ENCODE measurements at regions not wholly inside any gene's neighbourhood (a gene's known extent, or its start where the extent isn't known, plus 50 kb on each side); places are given as distances from the start of the nearest gene placed in this dataset.

GRCh38 chr6:169965657-169966311 lies 214.4 kb downstream of the ERMARD start:
- no peak for TF ChIP-seq POLR2A (IDR thresholded peaks at IDR 0.05)
- TF ChIP-seq EP300 (IDR thresholded peaks at IDR 0.05), result no peak
- TF ChIP-seq, protein P1, sequence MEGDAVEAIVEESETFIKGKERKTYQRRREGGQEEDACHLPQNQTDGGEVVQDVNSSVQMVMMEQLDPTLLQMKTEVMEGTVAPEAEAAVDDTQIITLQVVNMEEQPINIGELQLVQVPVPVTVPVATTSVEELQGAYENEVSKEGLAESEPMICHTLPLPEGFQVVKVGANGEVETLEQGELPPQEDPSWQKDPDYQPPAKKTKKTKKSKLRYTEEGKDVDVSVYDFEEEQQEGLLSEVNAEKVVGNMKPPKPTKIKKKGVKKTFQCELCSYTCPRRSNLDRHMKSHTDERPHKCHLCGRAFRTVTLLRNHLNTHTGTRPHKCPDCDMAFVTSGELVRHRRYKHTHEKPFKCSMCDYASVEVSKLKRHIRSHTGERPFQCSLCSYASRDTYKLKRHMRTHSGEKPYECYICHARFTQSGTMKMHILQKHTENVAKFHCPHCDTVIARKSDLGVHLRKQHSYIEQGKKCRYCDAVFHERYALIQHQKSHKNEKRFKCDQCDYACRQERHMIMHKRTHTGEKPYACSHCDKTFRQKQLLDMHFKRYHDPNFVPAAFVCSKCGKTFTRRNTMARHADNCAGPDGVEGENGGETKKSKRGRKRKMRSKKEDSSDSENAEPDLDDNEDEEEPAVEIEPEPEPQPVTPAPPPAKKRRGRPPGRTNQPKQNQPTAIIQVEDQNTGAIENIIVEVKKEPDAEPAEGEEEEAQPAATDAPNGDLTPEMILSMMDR (IDR thresholded peaks at IDR 0.05), result no peak
- no peak for TF ChIP-seq POLR2AphosphoS5 (IDR thresholded peaks at IDR 0.05)
- Histone ChIP-seq H3K36me3 (no peaks in the 10 kb centered on the region), H3K9me3 (no peaks in the 10 kb centered on the region), H3K4me3 (no peak overlapping the region), H3K4me1 (peaks cover 0 to 20% (median 0%) of the 10 kb centered on the region in 3 donors), H3K27me3 (peaks cover 13% of the 10 kb centered on the region), H3K27ac (no peak overlapping the region)
- no peak for ATAC-seq
- WGBS, 2 donors (ENCODE audit: low coverage in 1 of 2), result 80 to 88% methylated on average over 4 to 8 of the region's 25 CpGs

DNA sequence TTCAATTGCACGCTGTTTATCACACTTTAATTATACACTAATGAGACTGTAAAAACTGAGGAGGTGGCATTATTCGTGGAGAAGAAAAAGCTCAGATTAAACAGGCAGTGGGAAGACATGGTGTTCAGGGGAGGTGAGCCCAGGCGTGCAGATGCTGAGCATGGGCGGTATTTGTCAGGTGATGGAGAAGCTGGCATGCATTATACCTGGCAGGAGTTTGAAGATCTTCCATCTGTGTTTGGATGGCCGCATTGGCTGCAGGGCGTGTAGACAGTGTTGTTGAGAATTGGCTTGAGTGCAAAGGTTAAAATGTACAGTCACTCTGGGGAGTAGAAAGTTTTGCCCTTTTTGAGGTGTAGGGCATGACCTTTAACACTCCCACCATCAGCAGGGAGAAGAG lies 213.8 kb downstream of the ERMARD start:
- no peaks in the 10 kb centered on the region for H3K36me3 ChIP-seq
- no peak for ATAC-seq
- H3K9me3 ChIP-seq, result no peaks in the 10 kb centered on the region
- no peak overlapping the region for H3K27ac ChIP-seq
- 64 to 76% methylated on average over 5 to 6 of the region's 6 CpGs for WGBS, 2 donors (ENCODE audit: low coverage in 1 of 2)
- H3K27me3 ChIP-seq, result peaks cover 13% of the 10 kb centered on the region
- no peak overlapping the region for H3K4me3 ChIP-seq
- no peak for TF ChIP-seq POLR2AphosphoS5 (IDR thresholded peaks at IDR 0.05)
- TF ChIP-seq POLR2A (IDR thresholded peaks at IDR 0.05), result no peak
- no peak for TF ChIP-seq EP300 (IDR thresholded peaks at IDR 0.05)
- TF ChIP-seq, protein P1 (IDR thresholded peaks at IDR 0.05), result no peak
- peaks cover 0 to 21% (median 0%) of the 10 kb centered on the region in 3 donors for H3K4me1 ChIP-seq

DNA sequence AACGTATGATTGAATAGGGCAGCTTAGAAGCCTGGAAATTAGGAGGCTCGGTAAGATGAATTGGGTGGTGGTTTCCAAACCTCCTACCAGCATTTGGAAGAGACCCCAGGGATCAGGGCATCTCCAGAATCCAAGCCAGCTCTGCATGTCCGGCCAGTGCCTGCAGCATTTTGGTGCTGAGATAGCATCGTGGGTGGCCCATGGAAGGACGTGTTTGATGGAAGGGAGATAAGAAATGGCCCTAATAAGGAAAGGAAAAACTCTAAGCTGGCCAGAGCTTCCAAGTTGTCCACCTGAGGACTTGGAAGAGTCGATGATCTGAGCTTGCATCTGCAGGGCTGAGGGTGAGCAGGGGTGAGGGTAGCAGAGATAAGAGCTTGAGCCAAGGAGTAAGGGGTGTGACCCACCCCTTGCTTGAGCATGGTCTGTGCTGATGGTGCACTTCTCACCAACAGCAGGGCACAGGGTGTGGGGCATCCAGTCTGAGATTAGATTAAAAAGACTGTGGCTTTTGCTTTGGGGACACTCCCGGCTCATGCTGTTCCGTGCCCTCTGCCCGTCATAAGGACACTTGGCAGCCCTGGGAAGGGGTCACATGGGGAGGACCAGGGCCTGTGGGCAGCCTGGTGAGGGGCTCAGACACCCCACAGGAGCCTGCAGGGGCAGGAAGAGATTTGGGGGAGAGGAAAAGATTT lies 213.2 kb downstream of the ERMARD start:
- H3K9me3 ChIP-seq, result no peaks in the 10 kb centered on the region
- H3K27ac ChIP-seq, result no peak overlapping the region
- ATAC-seq, result no peak
- no peaks in the 10 kb centered on the region for H3K36me3 ChIP-seq
- 44 to 79% methylated on average over 2 to 4 of the region's 9 CpGs for WGBS, 2 donors (ENCODE audit: low coverage in 1 of 2)
- H3K27me3 ChIP-seq, result peaks cover 13% of the 10 kb centered on the region
- peaks cover 0 to 22% (median 1%) of the 10 kb centered on the region in 3 donors for H3K4me1 ChIP-seq
- TF ChIP-seq POLR2A (IDR thresholded peaks at IDR 0.05) (no peak), EP300 (IDR thresholded peaks at IDR 0.05) (no peak), POLR2AphosphoS5 (IDR thresholded peaks at IDR 0.05) (no peak)
- TF ChIP-seq, protein P1 (IDR thresholded peaks at IDR 0.05), result no peak
- H3K4me3 ChIP-seq, result no peak overlapping the region

GRCh38 chr6:169963581-169964297 lies 212.3 kb downstream of the ERMARD start:
- TF ChIP-seq EP300 (IDR thresholded peaks at IDR 0.05), result no peak
- no peak for TF ChIP-seq POLR2A (IDR thresholded peaks at IDR 0.05)
- TF ChIP-seq, protein P1 (IDR thresholded peaks at IDR 0.05), result no peak
- TF ChIP-seq POLR2AphosphoS5 (IDR thresholded peaks at IDR 0.05), result no peak
- Histone ChIP-seq H3K27ac (no peak overlapping the region), H3K27me3 (peaks cover 13% of the 10 kb centered on the region), H3K36me3 (no peaks in the 10 kb centered on the region), H3K4me1 (peaks cover 0 to 31% (median 4%) of the 10 kb centered on the region in 3 donors), H3K4me3 (no peak overlapping the region), H3K9me3 (no peaks in the 10 kb centered on the region)
- ATAC-seq, result no peak
- 88 to 97% methylated on average over 3 to 14 of the region's 55 CpGs for WGBS, 2 donors (ENCODE audit: low coverage in 1 of 2)

All from gastroesophageal sphincter (tissue), 4 donors.